PC-3 (cell line): ENCODE measurements at regions not wholly inside any gene's neighbourhood (a gene's known extent, or its start where the extent isn't known, plus 50 kb on each side); places are given as distances from the start of the nearest gene placed in this dataset.

Source experiments
- CTCF ChIP-seq: fragments of 300-600 bp; sonication (generic); conservative IDR thresholded peaks from 2 replicates; pipeline ENCODE4 v1.5.1; 2017; ENCODE audit warnings: antibody characterized with exemption, low read depth, mild to moderate bottlenecking, low read length
- EZH2 ChIP-seq: fragments of 300-600 bp; sonication (generic); IDR thresholded peaks from one replicate; pipeline ENCODE4 v1.6.1; 2017; ENCODE audit warnings: antibody characterized with exemption, mild to moderate bottlenecking, low read length; ENCODE audit not compliant: unreplicated experiment
- EZH2phosphoT487 ChIP-seq: fragments of 300-600 bp; sonication (generic); IDR thresholded peaks from 2 replicates; pipeline ENCODE4 v1.6.1; 2018; ENCODE audit warnings: mild to moderate bottlenecking, antibody characterized with exemption, low read length, borderline replicate concordance

GRCh38 chr2:38163006-38163405 is 87.1 kb upstream of the CYP1B1 start:
- TF ChIP-seq CTCF (peak; percentile 45), EZH2phosphoT487 (no peak), EZH2 (no peak)
